ENCODE measurements at regions not wholly inside any gene's neighbourhood (a gene's known extent, or its start where the extent isn't known, plus 50 kb on each side); places are given as distances from the start of the nearest gene placed in this dataset.

- Histone ChIP-seq H3K4me2 (no peak overlapping the region), H2AFZ (no peak overlapping the region), H3K4me1 (ENCODE audit: insufficient read depth) (peaks cover 9% of the 10 kb centered on the region), H3K36me3 (ENCODE audit: insufficient read depth) (no peaks in the 10 kb centered on the region), H3K27ac (ENCODE audit: low read depth) (no peak overlapping the region), H4K20me1 (replicated peaks; ENCODE audit: insufficient read depth) (no peaks in the 10 kb centered on the region), H3K9me2 (ENCODE audit: insufficient read depth) (peaks cover 21% of the 10 kb centered on the region; the same call in 1 of the 2 replicates), H3K79me2 (replicated peaks; ENCODE audit: insufficient read depth) (no peaks in the 10 kb centered on the region), H3K27me3 (ENCODE audit: insufficient read depth) (no peaks in the 10 kb centered on the region), H3F3A (replicated peaks; ENCODE audit: low read depth) (no peaks in the 10 kb centered on the region), H3K4me3 (no peak overlapping the region)
- ATAC-seq (no peak), DNase-seq (ENCODE audit: low spot score) (no peak)
- H3K4me1 Mint-ChIP-seq = peaks cover 5% of the 10 kb centered on the region
- no peak for TF ChIP-seq EZH2 (IDR thresholded peaks at IDR 0.05; ENCODE audit: low read depth, unreplicated experiment)
- no peak for TF ChIP-seq ZNF114 (CRISPR knock-in tag; IDR thresholded peaks at IDR 0.05)
- no peak for TF ChIP-seq JUNB (IDR thresholded peaks at IDR 0.05; ENCODE audit: unreplicated experiment)
- no peak for TF ChIP-seq EZH2phosphoT487 (IDR thresholded peaks at IDR 0.05; ENCODE audit: unreplicated experiment)
- TF ChIP-seq POLR2AphosphoS5 (IDR thresholded peaks at IDR 0.05; ENCODE audit: low read depth) = no peak
- no peak for TF ChIP-seq REST (IDR thresholded peaks at IDR 0.05; ENCODE audit: unreplicated experiment)
- no peak for TF ChIP-seq CTCF (conservative IDR thresholded peaks at IDR 0.05; ENCODE audit: low read depth in 2 of 2)
- no peak for TF ChIP-seq ZNF462 (CRISPR knock-in tag; IDR thresholded peaks at IDR 0.05)
- peaks cover 3% of the 10 kb centered on the region; the same call in 1 of the 3 replicates for H3K36me3 Mint-ChIP-seq (ENCODE audit: low read depth)
- H3K27ac Mint-ChIP-seq = no peak overlapping the region
- H3K27me3 Mint-ChIP-seq (ENCODE audit: insufficient read depth, low read depth, poor library complexity) = no peaks in the 10 kb centered on the region
- no peak overlapping the region for H3K4me3 Mint-ChIP-seq
- no peaks in the 10 kb centered on the region; the same call in 2 of the 3 replicates for H3K9me3 Mint-ChIP-seq
These were observed 149.1 kb upstream of the ADO start for GRCh38 chr10:62655337-62655994.
